BJ (cell line): ENCODE measurements at regions not wholly inside any gene's neighbourhood (a gene's known extent, or its start where the extent isn't known, plus 50 kb on each side); places are given as distances from the start of the nearest gene placed in this dataset.

Experiments
- CTCF ChIA-PET: fragments of 350-600 bp; formaldehyde crosslinking; extraction: SDS; loops from one replicate; lab custom pipeline; 2021; ENCODE audit warnings: antibody characterized with exemption, inconsistent platforms; lab: Yijun Ruan, JAX
- POLR2A ChIA-PET: fragments of 300-600 bp; sonication (Branson Sonifier 250); formaldehyde crosslinking; extraction: SDS; loops from one replicate; lab custom pipeline; 2021; ENCODE audit warnings: antibody characterized with exemption; lab: Charles Lee
- DNase-seq: peaks from one replicate; pipeline ENCODE4 v3.0.0-alpha.2; 2011; ENCODE audit warnings: low read depth
- H3K27me3 ChIP-seq: 2 replicates; pipeline ENCODE4 v1.6.0; 2011; ENCODE audit warnings: low read length; ENCODE audit not compliant: control insufficient read depth, insufficient read depth
- H3K36me3 ChIP-seq: 2 replicates; pipeline ENCODE4 v1.5.1; 2011; ENCODE audit warnings: low read length; ENCODE audit not compliant: control insufficient read depth, insufficient read depth
- H3K4me3 ChIP-seq: 2 replicates; pipeline ENCODE4 v1.5.1; 2011; ENCODE audit warnings: low read depth, mild to moderate bottlenecking, control low read depth, low read length
- CTCF ChIP-seq: IDR thresholded peaks from 2 replicates; pipeline ENCODE4 v1.5.1; 2011; ENCODE audit warnings: low read depth, mild to moderate bottlenecking, control low read depth, inconsistent platforms, low read length, moderate library complexity; ENCODE audit not compliant: insufficient read depth

- DNase-seq: no peak
- Histone ChIP-seq H3K4me3 (no peak overlapping the region), H3K27me3 (no peaks in the 10 kb centered on the region), H3K36me3 (no peaks in the 10 kb centered on the region)
- ChIA-PET CTCF (interaction anchor here (0.7 kb wide), 1 partner anchor 17 kb away, joined by 5 read pairs; no protein-coding TSS in a partner anchor), POLR2A (interaction anchor here (0.5 kb wide), 1 partner anchor 423 kb away, joined by 10 read pairs; no protein-coding TSS in a partner anchor)
- TF ChIP-seq CTCF: no peak
These were observed 421.8 kb upstream of the JARID2 start for GRCh38 chr6:14824060-14824459.

- H3K27me3 ChIP-seq: no peaks in the 10 kb centered on the region
- DNase-seq: no peak
- CTCF ChIA-PET: interaction anchor here (0.7 kb wide), 1 partner anchor 16 kb away, joined by 5 read pairs; no protein-coding TSS in a partner anchor
- no peaks in the 10 kb centered on the region for H3K36me3 ChIP-seq
- no peak for TF ChIP-seq CTCF
- POLR2A ChIA-PET: interaction anchor here (0.5 kb wide), 1 partner anchor 423 kb away, joined by 10 read pairs; no protein-coding TSS in a partner anchor
- no peak overlapping the region for H3K4me3 ChIP-seq
These were observed 421.2 kb upstream of the JARID2 start for GRCh38 chr6:14824484-14825275.

GRCh38 chr6:14826456-14826855 lies 419.4 kb upstream of the JARID2 start:
- ChIA-PET CTCF (no interaction called here), POLR2A (no interaction called here)
- H3K4me3 ChIP-seq: no peak overlapping the region
- no peaks in the 10 kb centered on the region for H3K27me3 ChIP-seq
- DNase-seq: no peak
- H3K36me3 ChIP-seq: no peaks in the 10 kb centered on the region
- no peak for TF ChIP-seq CTCF

GRCh38 chr6:14827354-14827753 lies 418.5 kb upstream of the JARID2 start:
- Histone ChIP-seq H3K27me3 (no peaks in the 10 kb centered on the region), H3K4me3 (no peak overlapping the region), H3K36me3 (no peaks in the 10 kb centered on the region)
- ChIA-PET CTCF (no interaction called here), POLR2A (no interaction called here)
- DNase-seq: no peak
- TF ChIP-seq CTCF: no peak

GRCh38 chr6:14828201-14828611 lies 417.7 kb upstream of the JARID2 start:
- DNase-seq: no peak
- no peak for TF ChIP-seq CTCF
- CTCF ChIA-PET: no interaction called here
- no peaks in the 10 kb centered on the region for H3K36me3 ChIP-seq
- no peak overlapping the region for H3K4me3 ChIP-seq
- POLR2A ChIA-PET: no interaction called here
- no peaks in the 10 kb centered on the region for H3K27me3 ChIP-seq
